Liver (tissue), 8 donors: ENCODE measurements at regions not wholly inside any gene's neighbourhood (a gene's known extent, or its start where the extent isn't known, plus 50 kb on each side); places are given as distances from the start of the nearest gene placed in this dataset.

Source experiments
- DNase-seq: peaks from one replicate; pipeline ENCODE4 v3.0.0-alpha.2; 2017; ENCODE audit warnings: low spot score
- H3K27ac ChIP-seq, 2 donors: one replicate each; pipeline ENCODE4 v1.7.0; 2013; ENCODE audit warnings: inconsistent platforms in 2 of 2, low read length in 2 of 2, control low read depth in 1 of 2, low read depth in 1 of 2, mild to moderate bottlenecking in 1 of 2
- H3K27me3 ChIP-seq, 4 donors: one replicate each; pipeline versions ENCODE4 v1.6.1 to v1.7.0; 2013; ENCODE audit warnings: low read length in 3 of 4, inconsistent platforms in 1 of 4, mild to moderate bottlenecking in 1 of 4, moderate library complexity in 1 of 4; ENCODE audit not compliant: control insufficient read depth in 4 of 4, insufficient read depth in 4 of 4
- H3K36me3 ChIP-seq, 4 donors: one replicate each; pipeline versions ENCODE4 v1.6.1 to v1.7.0; 2013; ENCODE audit warnings: low read length in 3 of 4, mild to moderate bottlenecking in 3 of 4, low read depth in 1 of 4, moderate library complexity in 1 of 4; ENCODE audit not compliant: control insufficient read depth in 4 of 4, insufficient read depth in 3 of 4
- H3K4me1 ChIP-seq, 4 donors: one replicate each; pipeline versions ENCODE4 v1.6.1 to v1.7.0; 2013; ENCODE audit warnings: low read length in 3 of 4, mild to moderate bottlenecking in 3 of 4, moderate library complexity in 1 of 4; ENCODE audit not compliant: control insufficient read depth in 4 of 4, insufficient read depth in 4 of 4
- H3K4me3 ChIP-seq, 3 donors: one replicate each; pipeline versions ENCODE4 v1.6.1 to v1.7.0; 2013; ENCODE audit warnings: low read length in 3 of 3, control low read depth in 1 of 3, low read depth in 1 of 3, mild to moderate bottlenecking in 1 of 3
- H3K9ac ChIP-seq, 2 donors: one replicate each; pipeline ENCODE4 v1.7.0; 2013; ENCODE audit warnings: low read length in 2 of 2, mild to moderate bottlenecking in 2 of 2, moderate library complexity in 2 of 2, control low read depth in 1 of 2, low read depth in 1 of 2
- H3K9me3 ChIP-seq, 4 donors: one replicate each; pipeline versions ENCODE4 v1.6.1 to v1.7.0; 2013; ENCODE audit warnings: low read length in 3 of 4; ENCODE audit not compliant: control insufficient read depth in 4 of 4
- FOXA1 ChIP-seq: IDR thresholded peaks from 2 replicates; pipeline ENCODE4 v1.6.1; 2016; ENCODE audit warnings: antibody characterized with exemption
- GABPA ChIP-seq, 2 donors: IDR thresholded peaks in 1 of 2; conservative IDR thresholded peaks in 1 of 2; 2 replicates each; pipeline ENCODE4 v1.6.1; 2016; ENCODE audit warnings: antibody characterized with exemption in 2 of 2, mild to moderate bottlenecking in 1 of 2, moderate library complexity in 1 of 2
- HNF4A ChIP-seq, 2 donors: conservative IDR thresholded peaks; 2 replicates each; pipeline ENCODE4 v1.6.1; 2016; ENCODE audit warnings: antibody characterized with exemption in 2 of 2, mild to moderate bottlenecking in 2 of 2
- HNF4G ChIP-seq: IDR thresholded peaks from 2 replicates; pipeline ENCODE4 v1.6.1; 2016; ENCODE audit warnings: antibody characterized with exemption
- NR2F2 ChIP-seq: IDR thresholded peaks from 2 replicates; pipeline ENCODE4 v1.6.1; 2016; ENCODE audit warnings: antibody characterized with exemption
- RAD21 ChIP-seq, 2 donors: IDR thresholded peaks; 2 replicates each; pipeline ENCODE4 v1.6.1; 2016; ENCODE audit warnings: antibody characterized with exemption in 2 of 2, mild to moderate bottlenecking in 2 of 2
- RXRA ChIP-seq, 2 donors: IDR thresholded peaks; 2 replicates each; pipeline ENCODE4 v1.6.1; 2017 to 2018; ENCODE audit warnings: antibody characterized with exemption in 2 of 2, mild to moderate bottlenecking in 1 of 2
- SP1 ChIP-seq: IDR thresholded peaks from 2 replicates; pipeline ENCODE4 v1.6.1; 2018; ENCODE audit warnings: antibody characterized with exemption, mild to moderate bottlenecking
- TAF1 ChIP-seq: conservative IDR thresholded peaks from 2 replicates; pipeline ENCODE4 v1.6.1; 2016; ENCODE audit warnings: antibody characterized with exemption, mild to moderate bottlenecking
- YY1 ChIP-seq: IDR thresholded peaks from 2 replicates; pipeline ENCODE4 v1.6.1; 2016; ENCODE audit warnings: antibody characterized with exemption, mild to moderate bottlenecking
- WGBS: extraction: QIAGEN DNeasy Blood & Tissue Kit; methylation state at CpG from one replicate; pipeline ENCODE4 v1.1.7; 2013; 5-methylcytosine and 5-hydroxymethylcytosine counted together
- TF ChIP-seq, protein P1 (sequence below): IDR thresholded peaks from 2 replicates; pipeline ENCODE4 v1.6.1; 2016; ENCODE audit warnings: antibody characterized with exemption, mild to moderate bottlenecking
- TF ChIP-seq, protein P2 (sequence below): IDR thresholded peaks from 2 replicates; pipeline ENCODE4 v1.6.1; 2016; ENCODE audit warnings: antibody characterized with exemption
- TF ChIP-seq, protein P3 (sequence below): fragments of 150-350 bp; IDR thresholded peaks from 2 replicates; pipeline ENCODE4 v1.5.1; 2017; ENCODE audit warnings: improper control_type of control experiment, low read depth, low read length; ENCODE audit not compliant: missing input control
- TF ChIP-seq, protein P4 (sequence below): IDR thresholded peaks from 2 replicates; pipeline ENCODE4 v1.6.1; 2016; ENCODE audit warnings: antibody characterized with exemption
- TF ChIP-seq, protein P5 (sequence below): IDR thresholded peaks from 2 replicates; pipeline ENCODE4 v1.6.1; 2016; ENCODE audit warnings: antibody characterized with exemption
- donor health status: healthy.
- donor health status: healthy.
- donor health status: healthy.
- donor health status: healthy.
- donor health status: healthy.

DNA sequence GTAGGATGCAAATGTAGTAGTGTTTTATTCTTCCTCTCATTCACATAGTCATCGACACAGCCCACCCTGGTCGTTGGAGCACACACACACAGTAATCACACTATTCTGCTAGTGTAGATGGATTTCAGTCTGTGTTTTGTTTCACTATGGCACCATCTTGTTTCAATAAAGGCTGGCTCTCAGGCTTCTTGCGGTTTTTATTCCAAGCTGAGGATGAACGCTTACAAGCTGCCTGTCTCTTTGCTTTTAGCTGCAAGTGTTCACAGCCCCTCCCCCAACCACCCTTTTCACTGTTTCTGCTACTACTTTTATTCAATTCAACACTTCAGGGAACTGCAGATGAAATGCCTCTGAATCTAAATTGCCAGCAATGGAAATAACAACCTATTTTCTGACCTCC, 140.9 kb upstream of the PMFBP1 start (continued):
- TF ChIP-seq, protein P1, sequence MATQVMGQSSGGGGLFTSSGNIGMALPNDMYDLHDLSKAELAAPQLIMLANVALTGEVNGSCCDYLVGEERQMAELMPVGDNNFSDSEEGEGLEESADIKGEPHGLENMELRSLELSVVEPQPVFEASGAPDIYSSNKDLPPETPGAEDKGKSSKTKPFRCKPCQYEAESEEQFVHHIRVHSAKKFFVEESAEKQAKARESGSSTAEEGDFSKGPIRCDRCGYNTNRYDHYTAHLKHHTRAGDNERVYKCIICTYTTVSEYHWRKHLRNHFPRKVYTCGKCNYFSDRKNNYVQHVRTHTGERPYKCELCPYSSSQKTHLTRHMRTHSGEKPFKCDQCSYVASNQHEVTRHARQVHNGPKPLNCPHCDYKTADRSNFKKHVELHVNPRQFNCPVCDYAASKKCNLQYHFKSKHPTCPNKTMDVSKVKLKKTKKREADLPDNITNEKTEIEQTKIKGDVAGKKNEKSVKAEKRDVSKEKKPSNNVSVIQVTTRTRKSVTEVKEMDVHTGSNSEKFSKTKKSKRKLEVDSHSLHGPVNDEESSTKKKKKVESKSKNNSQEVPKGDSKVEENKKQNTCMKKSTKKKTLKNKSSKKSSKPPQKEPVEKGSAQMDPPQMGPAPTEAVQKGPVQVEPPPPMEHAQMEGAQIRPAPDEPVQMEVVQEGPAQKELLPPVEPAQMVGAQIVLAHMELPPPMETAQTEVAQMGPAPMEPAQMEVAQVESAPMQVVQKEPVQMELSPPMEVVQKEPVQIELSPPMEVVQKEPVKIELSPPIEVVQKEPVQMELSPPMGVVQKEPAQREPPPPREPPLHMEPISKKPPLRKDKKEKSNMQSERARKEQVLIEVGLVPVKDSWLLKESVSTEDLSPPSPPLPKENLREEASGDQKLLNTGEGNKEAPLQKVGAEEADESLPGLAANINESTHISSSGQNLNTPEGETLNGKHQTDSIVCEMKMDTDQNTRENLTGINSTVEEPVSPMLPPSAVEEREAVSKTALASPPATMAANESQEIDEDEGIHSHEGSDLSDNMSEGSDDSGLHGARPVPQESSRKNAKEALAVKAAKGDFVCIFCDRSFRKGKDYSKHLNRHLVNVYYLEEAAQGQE = no peak
- TF ChIP-seq FOXA1 = no peak

DNA sequence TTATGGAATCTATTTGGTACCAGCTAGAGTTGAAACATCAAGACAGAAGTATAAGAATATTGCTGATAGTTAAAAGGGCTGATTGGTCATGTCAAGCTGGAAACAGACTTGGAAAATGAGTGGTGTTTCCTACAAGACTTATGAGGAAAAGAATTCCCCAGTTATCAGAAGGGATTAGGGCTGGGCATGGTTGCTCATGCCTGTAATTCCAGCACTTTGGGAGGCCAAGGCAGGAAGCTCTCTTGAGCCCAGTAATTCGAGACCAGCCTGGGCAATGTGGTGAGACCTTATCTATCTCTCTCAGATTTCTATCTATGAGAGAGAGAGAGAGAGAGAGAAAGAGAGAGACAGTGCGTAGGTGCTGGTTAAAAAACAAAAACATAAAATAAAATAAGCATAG, 139.5 kb upstream of the PMFBP1 start:
- TF ChIP-seq, protein P2, sequence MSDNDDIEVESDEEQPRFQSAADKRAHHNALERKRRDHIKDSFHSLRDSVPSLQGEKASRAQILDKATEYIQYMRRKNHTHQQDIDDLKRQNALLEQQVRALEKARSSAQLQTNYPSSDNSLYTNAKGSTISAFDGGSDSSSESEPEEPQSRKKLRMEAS = no peak
- no peak for TF ChIP-seq HNF4G
- no peak for TF ChIP-seq NR2F2
- TF ChIP-seq, protein P3, sequence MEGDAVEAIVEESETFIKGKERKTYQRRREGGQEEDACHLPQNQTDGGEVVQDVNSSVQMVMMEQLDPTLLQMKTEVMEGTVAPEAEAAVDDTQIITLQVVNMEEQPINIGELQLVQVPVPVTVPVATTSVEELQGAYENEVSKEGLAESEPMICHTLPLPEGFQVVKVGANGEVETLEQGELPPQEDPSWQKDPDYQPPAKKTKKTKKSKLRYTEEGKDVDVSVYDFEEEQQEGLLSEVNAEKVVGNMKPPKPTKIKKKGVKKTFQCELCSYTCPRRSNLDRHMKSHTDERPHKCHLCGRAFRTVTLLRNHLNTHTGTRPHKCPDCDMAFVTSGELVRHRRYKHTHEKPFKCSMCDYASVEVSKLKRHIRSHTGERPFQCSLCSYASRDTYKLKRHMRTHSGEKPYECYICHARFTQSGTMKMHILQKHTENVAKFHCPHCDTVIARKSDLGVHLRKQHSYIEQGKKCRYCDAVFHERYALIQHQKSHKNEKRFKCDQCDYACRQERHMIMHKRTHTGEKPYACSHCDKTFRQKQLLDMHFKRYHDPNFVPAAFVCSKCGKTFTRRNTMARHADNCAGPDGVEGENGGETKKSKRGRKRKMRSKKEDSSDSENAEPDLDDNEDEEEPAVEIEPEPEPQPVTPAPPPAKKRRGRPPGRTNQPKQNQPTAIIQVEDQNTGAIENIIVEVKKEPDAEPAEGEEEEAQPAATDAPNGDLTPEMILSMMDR = no peak
- no peak for TF ChIP-seq FOXA1
- no peak for TF ChIP-seq TAF1
- TF ChIP-seq, protein P4, sequence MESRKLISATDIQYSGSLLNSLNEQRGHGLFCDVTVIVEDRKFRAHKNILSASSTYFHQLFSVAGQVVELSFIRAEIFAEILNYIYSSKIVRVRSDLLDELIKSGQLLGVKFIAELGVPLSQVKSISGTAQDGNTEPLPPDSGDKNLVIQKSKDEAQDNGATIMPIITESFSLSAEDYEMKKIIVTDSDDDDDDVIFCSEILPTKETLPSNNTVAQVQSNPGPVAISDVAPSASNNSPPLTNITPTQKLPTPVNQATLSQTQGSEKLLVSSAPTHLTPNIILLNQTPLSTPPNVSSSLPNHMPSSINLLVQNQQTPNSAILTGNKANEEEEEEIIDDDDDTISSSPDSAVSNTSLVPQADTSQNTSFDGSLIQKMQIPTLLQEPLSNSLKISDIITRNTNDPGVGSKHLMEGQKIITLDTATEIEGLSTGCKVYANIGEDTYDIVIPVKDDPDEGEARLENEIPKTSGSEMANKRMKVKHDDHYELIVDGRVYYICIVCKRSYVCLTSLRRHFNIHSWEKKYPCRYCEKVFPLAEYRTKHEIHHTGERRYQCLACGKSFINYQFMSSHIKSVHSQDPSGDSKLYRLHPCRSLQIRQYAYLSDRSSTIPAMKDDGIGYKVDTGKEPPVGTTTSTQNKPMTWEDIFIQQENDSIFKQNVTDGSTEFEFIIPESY = no peak
- no peak for TF ChIP-seq YY1
- TF ChIP-seq RXRA (IDR thresholded peaks at IDR 0.05) = no peak
- TF ChIP-seq RAD21 (IDR thresholded peaks at IDR 0.05) = no peak
- TF ChIP-seq SP1 = no peak
- TF ChIP-seq GABPA (IDR thresholded peaks at IDR 0.05 in 1 of 2, conservative IDR thresholded peaks at IDR 0.05 in 1 of 2) = no peak
- TF ChIP-seq, protein P5, sequence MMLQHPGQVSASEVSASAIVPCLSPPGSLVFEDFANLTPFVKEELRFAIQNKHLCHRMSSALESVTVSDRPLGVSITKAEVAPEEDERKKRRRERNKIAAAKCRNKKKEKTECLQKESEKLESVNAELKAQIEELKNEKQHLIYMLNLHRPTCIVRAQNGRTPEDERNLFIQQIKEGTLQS = no peak
- no peak for TF ChIP-seq HNF4A (conservative IDR thresholded peaks at IDR 0.05)
- no peak overlapping the region for H3K9ac ChIP-seq
- no peaks in the 10 kb centered on the region for H3K4me1 ChIP-seq
- H3K9me3 ChIP-seq = peaks cover 0 to 3% (median under 1%) of the 10 kb centered on the region in 4 donors
- H3K27ac ChIP-seq = no peak overlapping the region
- no peaks in the 10 kb centered on the region for H3K27me3 ChIP-seq
- no peak overlapping the region for H3K4me3 ChIP-seq
- no peak for DNase-seq
- no peaks in the 10 kb centered on the region for H3K36me3 ChIP-seq
- WGBS = 71% methylated on average over 2 of the region's 2 CpGs
